A673 (cell line): ENCODE measurements at regions not wholly inside any gene's neighbourhood (a gene's known extent, or its start where the extent isn't known, plus 50 kb on each side); places are given as distances from the start of the nearest gene placed in this dataset.

Source experiments
- EZH2 ChIP-seq: fragments of 200-600 bp; sonication (generic); IDR thresholded peaks from 2 replicates; pipeline ENCODE4 v1.6.1; 2017; ENCODE audit warnings: borderline replicate concordance, low read depth, mild to moderate bottlenecking, mixed read lengths, antibody characterized with exemption, low read length; ENCODE audit not compliant: poor library complexity, severe bottlenecking
- TF ChIP-seq, protein P1 (sequence below): fragments of 300-800, 200-600 bp; sonication (generic); conservative IDR thresholded peaks from 2 replicates; pipeline ENCODE4 v1.5.1; 2017; ENCODE audit warnings: low read depth, mild to moderate bottlenecking, antibody characterized with exemption, low read length, moderate library complexity, mixed read lengths

DNA sequence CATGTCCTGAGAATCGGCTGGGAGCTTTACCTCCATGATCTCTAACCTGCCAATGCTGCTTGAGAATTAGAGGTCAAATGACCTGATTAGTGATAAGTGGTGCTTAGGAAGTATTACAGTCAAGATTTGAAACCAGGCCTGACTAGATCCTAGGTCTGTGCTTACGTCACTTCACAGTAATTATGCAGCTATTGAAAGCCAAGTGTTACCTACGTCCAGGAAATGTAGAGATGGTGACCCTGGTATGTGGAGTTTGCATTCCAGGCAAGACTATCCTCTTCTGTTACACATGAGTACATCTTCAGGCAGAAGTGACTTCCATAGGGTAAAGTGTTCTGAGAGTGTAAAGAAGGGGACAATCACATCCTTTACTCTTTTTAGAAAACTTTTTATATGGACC lies 530.4 kb upstream of the TENM4 start:
- TF ChIP-seq, protein P1, sequence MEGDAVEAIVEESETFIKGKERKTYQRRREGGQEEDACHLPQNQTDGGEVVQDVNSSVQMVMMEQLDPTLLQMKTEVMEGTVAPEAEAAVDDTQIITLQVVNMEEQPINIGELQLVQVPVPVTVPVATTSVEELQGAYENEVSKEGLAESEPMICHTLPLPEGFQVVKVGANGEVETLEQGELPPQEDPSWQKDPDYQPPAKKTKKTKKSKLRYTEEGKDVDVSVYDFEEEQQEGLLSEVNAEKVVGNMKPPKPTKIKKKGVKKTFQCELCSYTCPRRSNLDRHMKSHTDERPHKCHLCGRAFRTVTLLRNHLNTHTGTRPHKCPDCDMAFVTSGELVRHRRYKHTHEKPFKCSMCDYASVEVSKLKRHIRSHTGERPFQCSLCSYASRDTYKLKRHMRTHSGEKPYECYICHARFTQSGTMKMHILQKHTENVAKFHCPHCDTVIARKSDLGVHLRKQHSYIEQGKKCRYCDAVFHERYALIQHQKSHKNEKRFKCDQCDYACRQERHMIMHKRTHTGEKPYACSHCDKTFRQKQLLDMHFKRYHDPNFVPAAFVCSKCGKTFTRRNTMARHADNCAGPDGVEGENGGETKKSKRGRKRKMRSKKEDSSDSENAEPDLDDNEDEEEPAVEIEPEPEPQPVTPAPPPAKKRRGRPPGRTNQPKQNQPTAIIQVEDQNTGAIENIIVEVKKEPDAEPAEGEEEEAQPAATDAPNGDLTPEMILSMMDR, result no peak
- no peak for TF ChIP-seq EZH2
